Cardiac septum (tissue), 1 donor: ENCODE measurements at regions not wholly inside any gene's neighbourhood (a gene's known extent, or its start where the extent isn't known, plus 50 kb on each side); places are given as distances from the start of the nearest gene placed in this dataset.

Experiments
- DNase-seq: peaks from one replicate; pipeline ENCODE4 v3.0.0-alpha.2; 2020; ENCODE audit warnings: low spot score
- intact Hi-C: fragments of 100-400 bp; cut with DNase I; formaldehyde crosslinking; loops from one replicate; pipeline ENCODE4 v1.14.0; 2022
- donor health status: DM: no; HTN: no; CAD: no.

GRCh38 chr6:148271711-148272439 is 70.8 kb upstream of the SASH1 start:
- intact Hi-C loops: no loop called here
- no peak for DNase-seq

- intact Hi-C loops: no loop called here
- DNase-seq: no peak
Measured at GRCh38 chr6:148272597-148272996, 70.0 kb upstream of the SASH1 start.

GRCh38 chr6:148273962-148274752 is 68.5 kb upstream of the SASH1 start:
- DNase-seq: no peak
- intact Hi-C loops: no loop called here

GRCh38 chr6:148274809-148275208 is 67.8 kb upstream of the SASH1 start:
- intact Hi-C loops: no loop called here
- DNase-seq: no peak

- no peak for DNase-seq
Measured at GRCh38 chr6:148285205-148285604, 57.4 kb upstream of the SASH1 start.

GRCh38 chr6:148286563-148286962 is 56.1 kb upstream of the SASH1 start:
- intact Hi-C loops: no loop called here
- no peak for DNase-seq

More at GRCh38 chr6:148285205-148285604, 57.4 kb upstream of the SASH1 start:
- intact Hi-C loops: no loop called here

- DNase-seq: no peak
- intact Hi-C loops: no loop called here
Measured at GRCh38 chr6:148287623-148288333, 54.9 kb upstream of the SASH1 start.

- DNase-seq: no peak
- intact Hi-C loops: no loop called here
Measured at GRCh38 chr6:148288541-148288940, 54.1 kb upstream of the SASH1 start.

- intact Hi-C loops: no loop called here
- no peak for DNase-seq
Measured at GRCh38 chr6:148289153-148289552, 53.5 kb upstream of the SASH1 start.

- intact Hi-C loops: no loop called here
- no peak for DNase-seq
Measured at GRCh38 chr6:148291876-148292275, 50.8 kb upstream of the SASH1 start.
